ENCODE measurements at regions not wholly inside any gene's neighbourhood (a gene's known extent, or its start where the extent isn't known, plus 50 kb on each side); places are given as distances from the start of the nearest gene placed in this dataset.

DNA sequence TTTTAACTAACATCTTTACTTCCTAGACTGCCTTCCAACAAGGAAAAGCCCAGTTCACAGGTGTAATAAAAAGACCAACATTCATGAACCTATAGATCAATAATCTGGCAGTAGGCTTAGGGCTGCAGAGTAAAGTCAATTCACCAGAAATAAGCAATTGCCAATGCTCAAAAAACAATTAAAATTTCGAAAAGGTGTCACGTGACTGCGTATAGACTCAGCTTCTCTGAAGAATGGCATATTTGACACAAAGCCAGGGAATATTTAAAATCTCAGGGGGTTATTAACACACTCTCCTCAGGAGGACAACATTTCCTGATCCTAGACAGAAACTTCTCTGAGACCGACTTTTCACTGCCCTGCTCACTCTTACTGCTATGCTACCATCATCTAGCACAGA, 245.2 kb upstream of the LRATD1 start:
- DNase-seq, result no peak

- no peak for DNase-seq
Observed at GRCh38 chr2:14388724-14389123, 243.8 kb upstream of the LRATD1 start.

DNA sequence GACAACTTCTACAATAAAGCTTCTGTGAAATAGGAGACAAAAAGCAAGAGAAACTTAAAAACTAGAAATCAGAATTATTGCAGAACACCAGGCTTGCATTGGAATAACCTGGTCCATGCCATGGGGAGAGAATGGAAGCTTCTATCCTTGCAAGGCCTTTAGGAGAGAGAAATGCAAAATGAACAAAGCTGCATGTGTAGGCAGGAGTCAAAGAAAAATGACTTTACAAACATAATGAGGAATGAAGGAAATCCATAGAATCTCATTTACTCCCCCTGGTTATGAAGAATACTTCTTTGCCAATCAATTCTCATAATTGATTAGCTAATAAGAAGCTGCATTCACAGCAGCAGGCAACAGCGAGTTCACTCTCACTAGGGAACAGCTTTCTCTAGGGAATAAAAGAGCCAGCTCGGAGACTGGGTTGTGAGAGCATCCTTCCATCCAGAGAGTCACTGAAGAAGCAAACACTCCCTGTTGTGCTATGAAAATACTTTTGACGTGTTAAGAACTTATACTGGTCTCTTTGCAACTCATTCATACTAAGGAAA, 235.9 kb upstream of the LRATD1 start:
- DNase-seq, result no peak

- no peak for DNase-seq
Observed at GRCh38 chr2:14398641-14399040, 233.9 kb upstream of the LRATD1 start.

DNA sequence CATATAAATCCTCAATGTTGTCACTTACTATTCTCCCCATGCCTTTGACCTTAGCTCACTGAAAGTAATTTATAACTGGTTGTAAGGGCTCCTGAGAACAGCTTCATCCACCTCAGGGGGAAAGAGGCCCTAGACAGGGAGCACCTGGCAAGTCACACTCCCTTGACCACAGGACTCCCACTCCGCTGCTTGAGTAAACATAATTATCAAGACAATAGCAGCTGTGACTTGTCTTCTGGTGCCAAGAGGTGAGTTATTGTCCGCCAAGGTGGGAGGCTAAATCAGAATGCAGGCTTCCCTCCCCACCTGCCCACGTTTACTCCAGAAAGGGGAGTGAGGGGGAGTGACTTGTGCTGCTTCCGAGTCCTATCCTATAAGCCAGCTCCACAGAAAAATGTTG, 230.6 kb upstream of the LRATD1 start:
- no peak for DNase-seq

DNA sequence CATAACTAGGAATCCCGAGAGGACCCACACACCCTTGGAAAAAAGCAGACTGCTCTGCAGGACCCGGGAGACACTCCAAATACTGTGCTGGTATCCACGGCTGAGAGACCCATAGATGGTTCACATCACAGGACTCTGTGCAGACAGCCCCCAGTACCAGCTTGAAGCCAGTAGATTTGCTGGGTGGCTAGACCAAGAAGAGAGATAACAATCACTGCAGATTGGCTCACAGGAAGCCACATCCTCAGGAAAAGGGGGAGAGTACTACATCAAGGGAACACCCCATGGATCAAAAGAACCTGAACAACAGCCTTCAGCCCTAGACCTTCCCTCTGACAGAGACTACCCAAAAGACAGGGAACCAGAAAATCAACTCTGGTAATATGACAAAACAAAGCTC, 223.8 kb upstream of the LRATD1 start:
- no peak for DNase-seq

- DNase-seq, result no peak
Observed at GRCh38 chr2:14417551-14417950, 215.0 kb upstream of the LRATD1 start.

DNA sequence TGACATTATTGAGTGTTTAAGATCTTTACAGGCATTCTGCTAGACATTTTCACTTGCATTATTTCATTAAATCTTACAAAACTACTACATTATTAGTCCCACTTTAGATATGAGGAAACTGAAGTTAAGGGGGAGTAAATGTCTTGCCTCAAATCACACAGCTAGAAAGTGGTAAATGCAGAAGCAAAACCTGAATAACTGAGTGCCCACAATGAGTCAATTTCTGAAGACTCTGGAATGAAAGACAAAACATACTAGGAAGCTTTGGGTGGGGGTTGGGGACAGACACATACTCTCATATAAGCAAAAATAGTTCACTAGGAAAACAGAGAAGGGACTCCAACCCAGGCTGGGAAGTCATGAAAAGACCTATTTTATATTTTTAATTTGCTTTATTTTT, 214.4 kb upstream of the LRATD1 start:
- no peak for DNase-seq

- DNase-seq, result no peak
Observed at GRCh38 chr2:14420851-14421250, 211.7 kb upstream of the LRATD1 start.

GRCh38 chr2:14422426-14422825, 210.1 kb upstream of the LRATD1 start:
- DNase-seq, result no peak

DNA sequence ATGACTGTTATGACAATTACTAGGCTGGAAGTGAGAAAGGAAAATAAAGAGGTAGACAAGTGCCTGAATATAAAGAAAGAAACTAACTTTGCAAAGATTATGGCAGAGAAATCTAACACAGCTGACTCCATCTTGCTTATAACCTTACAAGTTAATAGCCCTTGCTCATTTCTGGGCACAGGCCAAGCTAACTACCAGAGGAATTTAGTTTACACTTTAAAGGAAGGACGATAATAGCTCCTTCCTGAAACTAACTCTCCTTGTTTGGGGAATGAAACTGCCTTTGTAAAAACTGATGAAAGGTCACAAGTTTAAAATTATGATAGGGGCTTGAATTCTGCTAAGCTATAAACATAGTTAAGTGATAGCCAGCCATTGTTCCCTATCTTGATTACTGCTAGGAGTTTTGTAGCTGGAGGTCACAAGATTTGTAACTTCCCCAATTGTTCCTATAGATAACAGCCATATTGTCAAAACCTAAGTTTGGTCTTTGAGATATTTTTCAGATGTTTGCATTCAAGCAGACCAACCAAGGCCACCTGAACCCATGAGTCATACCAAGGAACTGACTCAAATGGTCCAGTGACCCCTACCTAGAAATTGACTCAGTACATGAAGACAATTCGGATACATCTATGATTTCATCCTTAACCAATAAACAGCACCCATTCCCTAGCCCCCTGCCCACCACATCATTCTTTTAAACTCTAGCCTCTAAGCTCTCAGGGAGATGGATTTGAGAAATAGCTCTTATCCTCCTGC, 209.2 kb upstream of the LRATD1 start:
- no peak for DNase-seq

DNA sequence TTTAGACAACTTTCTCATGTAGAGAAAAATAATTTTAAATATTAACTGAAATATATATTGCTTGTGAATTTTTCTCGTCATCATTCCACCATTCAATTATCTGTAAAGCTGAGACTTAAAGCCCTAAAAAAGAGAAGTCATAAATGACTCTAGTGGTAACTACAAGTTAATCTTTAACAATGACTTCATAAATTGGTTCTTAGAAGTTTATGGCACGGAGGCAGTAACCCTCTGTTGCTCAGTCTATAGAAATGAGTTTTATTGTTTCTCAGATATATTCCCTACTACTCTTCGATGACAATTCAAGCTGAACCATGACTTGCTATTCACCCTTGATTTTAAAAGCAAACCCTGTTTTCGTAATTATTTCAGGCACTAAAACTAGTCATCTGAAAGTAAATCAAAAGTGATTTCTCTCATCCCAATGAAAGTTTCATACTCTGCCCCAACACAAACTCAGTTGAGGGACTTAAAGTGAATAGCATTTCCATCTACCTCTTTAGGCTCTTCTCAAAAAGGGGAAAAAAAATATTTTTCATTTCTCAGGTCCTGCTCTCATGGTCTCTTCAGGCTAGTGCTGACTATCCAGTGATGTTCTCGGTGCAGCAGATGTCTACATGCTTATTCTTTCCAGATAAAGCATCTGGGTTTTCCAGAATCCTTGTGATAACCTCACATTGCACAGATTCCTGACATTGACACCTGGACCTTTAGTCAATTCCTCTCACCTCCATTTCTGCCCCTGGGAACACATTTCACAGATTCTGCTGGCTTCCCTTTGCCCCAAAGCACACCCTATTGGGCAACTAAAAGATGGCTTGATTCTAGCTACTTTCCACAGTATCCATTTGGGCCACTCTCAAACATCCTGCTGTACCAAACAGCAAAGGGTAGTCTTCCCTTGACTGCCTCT, 207.8 kb upstream of the LRATD1 start:
- no peak for DNase-seq

- DNase-seq, result no peak
Observed at GRCh38 chr2:14425869-14426268, 206.6 kb upstream of the LRATD1 start.

DNA sequence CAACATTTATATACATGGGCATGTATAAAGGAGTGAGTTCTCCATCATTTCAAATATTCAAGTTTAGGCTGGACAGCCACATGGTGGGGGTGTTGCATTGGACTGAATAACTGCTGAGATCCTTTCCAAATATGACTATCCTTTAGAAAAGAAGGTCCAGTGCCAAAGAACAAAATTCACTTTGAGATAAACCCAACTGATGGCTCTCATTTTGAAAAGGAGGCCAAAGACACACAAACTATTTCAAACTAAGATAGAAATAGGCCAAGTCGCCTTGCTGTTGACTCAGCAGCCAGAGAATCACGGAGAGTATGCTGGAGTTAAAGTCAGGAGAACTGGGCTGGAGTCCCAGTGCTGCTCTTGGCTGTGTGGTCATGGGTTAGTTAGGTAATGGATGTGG, 204.5 kb upstream of the LRATD1 start:
- DNase-seq, result no peak

- no peak for DNase-seq
Observed at GRCh38 chr2:14433946-14434495, 198.5 kb upstream of the LRATD1 start.

- no peak for DNase-seq
Observed at GRCh38 chr2:14445670-14446069, 186.8 kb upstream of the LRATD1 start.

GRCh38 chr2:14448340-14448739, 184.2 kb upstream of the LRATD1 start:
- DNase-seq, result no peak

- DNase-seq, result no peak
Observed at GRCh38 chr2:14451312-14451711, 181.2 kb upstream of the LRATD1 start.

DNA sequence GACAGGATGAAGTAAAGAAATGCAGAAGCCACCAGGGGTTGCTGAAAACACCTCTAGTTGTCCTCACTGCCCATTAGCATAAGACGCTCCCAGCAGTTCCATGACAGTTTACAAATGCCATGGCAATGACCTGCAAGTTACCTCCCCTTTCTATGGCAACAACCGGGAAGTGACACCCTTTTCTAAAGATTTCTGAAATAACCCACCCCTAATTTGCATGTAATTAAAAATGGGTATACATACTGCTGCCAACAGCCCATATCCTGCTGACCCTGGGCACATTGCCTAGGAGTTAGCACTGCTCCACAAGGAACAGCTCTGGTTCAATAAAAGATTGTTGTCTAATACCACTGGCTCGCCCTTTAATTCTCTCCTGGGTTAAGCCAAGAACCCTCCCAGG, 178.3 kb upstream of the LRATD1 start:
- no peak for DNase-seq

DNA sequence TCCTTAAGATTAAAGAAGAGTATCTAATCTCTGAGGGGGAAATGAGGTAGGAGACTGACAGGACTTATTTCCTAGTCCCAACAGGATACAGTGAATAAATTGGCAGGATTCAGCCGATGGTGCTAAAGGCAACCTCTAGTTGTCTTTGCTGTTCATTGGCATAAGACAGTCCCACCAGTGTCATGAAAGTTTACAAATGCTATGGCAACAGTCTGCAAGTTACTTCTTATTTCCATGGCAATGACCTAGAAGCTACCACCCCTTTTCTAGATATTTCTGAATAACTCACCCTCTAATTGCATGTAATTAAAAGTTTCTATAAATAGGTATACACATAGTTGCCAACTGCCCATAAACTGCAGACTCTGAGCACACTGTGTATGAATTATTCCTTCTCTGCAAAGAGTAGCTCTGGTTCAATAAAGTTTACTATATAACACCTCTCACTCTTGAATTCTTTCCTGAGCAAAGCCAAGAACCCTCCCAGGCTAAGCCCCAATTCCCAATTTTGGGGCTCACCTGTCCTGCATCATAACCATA, 172.7 kb upstream of the LRATD1 start:
- DNase-seq, result no peak

DNA sequence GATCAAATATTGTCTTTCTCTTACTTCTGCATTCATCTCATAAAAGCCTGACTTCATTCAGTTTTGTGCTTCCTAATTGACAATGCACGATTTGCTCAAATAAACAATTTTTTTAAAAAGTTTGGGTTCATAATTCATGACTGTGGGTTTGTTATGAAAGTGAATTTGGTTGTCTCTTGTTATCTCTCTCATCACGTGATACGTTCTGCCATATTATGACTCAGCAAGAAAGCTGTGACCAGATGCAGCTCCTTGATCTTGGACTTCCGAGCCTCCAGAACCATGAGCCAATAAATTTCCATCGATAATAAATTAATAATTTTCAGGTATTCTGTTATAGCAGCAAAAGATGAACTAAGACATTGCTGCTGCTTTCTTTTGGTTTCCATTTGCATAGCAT, 156.5 kb upstream of the LRATD1 start:
- DNase-seq, result no peak

GRCh38 chr2:14479486-14479885, 153.0 kb upstream of the LRATD1 start:
- DNase-seq, result no peak

DNA sequence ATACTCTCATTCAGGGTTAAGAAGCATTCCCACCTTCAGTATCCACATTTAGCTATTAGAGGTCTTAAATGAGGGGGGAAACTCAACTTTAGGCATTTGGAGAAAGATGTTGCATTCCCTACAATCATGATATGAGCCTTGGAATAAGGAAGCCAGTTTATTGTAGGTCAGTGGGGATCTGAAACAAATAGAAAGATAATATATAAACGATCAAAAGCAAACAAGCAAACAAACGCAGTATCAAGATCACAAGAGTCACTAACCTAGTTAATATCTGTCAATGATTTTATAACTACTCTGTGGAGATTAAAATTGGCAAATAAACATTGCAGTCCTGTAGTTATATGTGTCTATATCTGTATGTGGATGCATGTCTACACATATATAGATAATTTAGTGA, 152.4 kb upstream of the LRATD1 start:
- DNase-seq, result no peak

Data from effector CD4-positive, alpha-beta T cell (primary cell).